Common myeloid progenitor, CD34-positive (primary cell): ENCODE measurements at regions not wholly inside any gene's neighbourhood (a gene's known extent, or its start where the extent isn't known, plus 50 kb on each side); places are given as distances from the start of the nearest gene placed in this dataset.

Source experiments
- CTCF ChIA-PET: fragments of 350-600 bp; sonication (Branson Sonifier 250); formaldehyde crosslinking; loops from one replicate; lab custom pipeline; 2021; ENCODE audit warnings: antibody characterized with exemption; lab: Charles Lee
- POLR2A ChIA-PET: fragments of 350-600 bp; sonication (Branson Sonifier 250); formaldehyde crosslinking; loops from one replicate; lab custom pipeline; 2021; ENCODE audit warnings: antibody characterized with exemption; lab: Charles Lee
- DNase-seq, 3 donors: peaks; one replicate each; pipeline versions ENCODE4 v3.0.0 to v3.0.0-alpha.2; 2013
- H3K27ac ChIP-seq, 2 experiments: 1 replicate in 1 of 2; 2 replicates in 1 of 2; pipeline ENCODE4 v1.7.0; 2013; ENCODE audit warnings: inconsistent platforms in 2 of 2, low read length in 2 of 2, mild to moderate bottlenecking in 2 of 2, low read depth in 1 of 2, moderate library complexity in 1 of 2; ENCODE audit not compliant: severe bottlenecking in 2 of 2, insufficient read depth in 1 of 2, poor library complexity in 1 of 2
- H3K27me3 ChIP-seq, 5 experiments: replicated peaks in 2 of 5; 1 replicate in 3 of 5; 2 replicates in 2 of 5; pipeline versions ENCODE4 v1.6.1 to v1.7.0; 2013; ENCODE audit warnings: low read length in 4 of 5, mild to moderate bottlenecking in 2 of 5, moderate library complexity in 2 of 5, inconsistent platforms in 1 of 5; ENCODE audit not compliant: insufficient read depth in 5 of 5, control insufficient read depth in 4 of 5
- H3K36me3 ChIP-seq, 4 experiments: 1 replicate in 2 of 4; 2 replicates in 2 of 4; pipeline versions ENCODE4 v1.6.1 to v1.7.0; 2013; ENCODE audit warnings: low read length in 3 of 4, control low read depth in 1 of 4, mild to moderate bottlenecking in 1 of 4; ENCODE audit not compliant: control insufficient read depth in 4 of 4, insufficient read depth in 4 of 4
- H3K4me1 ChIP-seq, 4 experiments: 1 replicate in 3 of 4; 2 replicates in 1 of 4; pipeline versions ENCODE4 v1.6.1 to v1.7.1; 2013; ENCODE audit warnings: low read length in 3 of 4, mild to moderate bottlenecking in 3 of 4, control low read depth in 1 of 4, inconsistent platforms in 1 of 4, moderate library complexity in 1 of 4; ENCODE audit not compliant: control insufficient read depth in 4 of 4, insufficient read depth in 4 of 4; ENCODE audit errors: control extremely low read depth in 1 of 4
- H3K4me3 ChIP-seq, 7 experiments: 1 replicate in 4 of 7; 2 replicates in 3 of 7; pipeline versions ENCODE4 v1.5.1 to v1.7.0; 2013; ENCODE audit warnings: mild to moderate bottlenecking in 7 of 7, low read length in 6 of 7, moderate library complexity in 6 of 7, inconsistent platforms in 2 of 7, low read depth in 2 of 7, control low read depth in 1 of 7; ENCODE audit not compliant: insufficient read depth in 4 of 7, control insufficient read depth in 1 of 7; ENCODE audit errors: extremely low read depth in 1 of 7
- H3K9me3 ChIP-seq, 5 experiments: 1 replicate in 4 of 5; 2 replicates in 1 of 5; pipeline versions ENCODE4 v1.6.1 to v1.7.1; 2013; ENCODE audit warnings: low read length in 4 of 5, mild to moderate bottlenecking in 2 of 5, inconsistent platforms in 1 of 5, low read depth in 1 of 5, moderate library complexity in 1 of 5; ENCODE audit not compliant: control insufficient read depth in 4 of 5, insufficient read depth in 2 of 5; ENCODE audit errors: control extremely low read depth in 1 of 5
- WGBS: methylation state at CpG from one replicate; pipeline ENCODE4 v1.1.5; 2013; ENCODE audit not compliant: insufficient coverage; 5-methylcytosine and 5-hydroxymethylcytosine counted together

DNA sequence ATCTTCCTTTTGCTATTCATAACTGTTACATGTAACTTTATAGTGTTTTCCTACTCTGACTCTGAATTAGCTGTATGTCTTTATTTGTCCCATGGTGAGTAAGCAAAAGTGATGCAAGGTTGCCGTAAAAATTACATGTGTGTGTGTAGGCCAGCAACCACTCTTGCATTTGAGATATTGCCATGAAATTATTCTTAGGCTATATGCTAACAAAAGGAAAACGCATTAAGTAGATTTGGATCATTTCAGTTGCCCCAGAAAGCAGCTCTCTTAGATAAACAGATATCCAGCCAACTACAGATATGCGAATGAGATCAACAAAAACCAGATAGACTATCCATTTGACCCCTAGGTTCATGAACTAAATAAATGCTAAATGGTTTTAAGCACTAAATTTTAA is 73.6 kb downstream of the CYLC2 start:
- Histone ChIP-seq H3K9me3 (no peaks in the 10 kb centered on the region), H3K27me3 (no peaks in the 10 kb centered on the region), H3K4me1 (no peaks in the 10 kb centered on the region), H3K36me3 (no peaks in the 10 kb centered on the region), H3K27ac (no peak overlapping the region), H3K4me3 (no peak overlapping the region)
- ChIA-PET POLR2A (no interaction called here), CTCF (no interaction called here)
- no peak for DNase-seq
- 80% methylated on average over 1 of the region's 3 CpGs for WGBS

DNA sequence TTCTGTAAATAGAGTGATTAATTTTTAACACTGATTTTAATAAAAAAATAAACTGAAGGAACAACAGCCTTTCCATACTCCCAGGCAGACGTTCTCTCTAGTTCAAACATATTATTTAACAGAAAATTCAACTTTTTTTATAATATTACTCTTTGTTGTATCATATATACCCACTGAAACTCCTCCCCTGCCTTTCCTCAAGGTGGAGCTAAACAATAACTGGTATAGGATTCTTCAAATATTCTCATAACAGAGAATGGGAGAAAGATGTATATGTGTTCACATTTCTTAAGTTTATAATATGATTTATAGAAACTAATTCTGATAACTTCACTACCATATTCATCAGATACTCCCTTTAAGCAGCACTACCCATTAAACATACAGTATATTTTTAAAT is 83.4 kb downstream of the CYLC2 start:
- ChIA-PET POLR2A (no interaction called here), CTCF (no interaction called here)
- no peaks in the 10 kb centered on the region for H3K36me3 ChIP-seq
- WGBS, result no CpG with 5 or more reads among the region's 1 CpG
- H3K4me3 ChIP-seq, result no peak overlapping the region
- H3K27me3 ChIP-seq, result no peaks in the 10 kb centered on the region
- no peak for DNase-seq
- H3K9me3 ChIP-seq, result no peaks in the 10 kb centered on the region
- no peaks in the 10 kb centered on the region for H3K4me1 ChIP-seq
- no peak overlapping the region for H3K27ac ChIP-seq

DNA sequence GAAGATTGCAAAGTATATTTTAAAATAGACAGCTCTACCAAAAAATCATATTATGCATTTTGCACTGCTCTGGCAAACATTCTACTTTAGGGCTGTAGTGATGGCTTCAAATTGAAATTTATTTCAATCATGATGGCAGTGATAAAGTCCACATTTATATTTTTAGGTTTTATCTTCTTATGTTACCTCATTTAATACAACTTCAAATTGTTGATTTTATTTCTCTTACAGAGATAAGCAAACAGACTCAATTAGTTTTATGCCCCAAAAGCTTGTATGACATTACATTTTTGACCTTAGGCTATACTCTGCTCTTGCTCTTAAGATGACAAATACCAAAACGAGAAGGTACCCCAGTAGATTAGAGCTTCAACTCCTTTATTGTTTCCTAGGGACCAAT is 87.4 kb downstream of the CYLC2 start:
- no peaks in the 10 kb centered on the region for H3K4me1 ChIP-seq
- no peaks in the 10 kb centered on the region for H3K27me3 ChIP-seq
- CTCF ChIA-PET, result no interaction called here
- no peak overlapping the region for H3K27ac ChIP-seq
- H3K36me3 ChIP-seq, result no peaks in the 10 kb centered on the region
- H3K9me3 ChIP-seq, result no peaks in the 10 kb centered on the region
- no peak overlapping the region for H3K4me3 ChIP-seq
- WGBS, result no CpG with 5 or more reads among the region's 1 CpG
- DNase-seq, result no peak
- POLR2A ChIA-PET, result no interaction called here

DNA sequence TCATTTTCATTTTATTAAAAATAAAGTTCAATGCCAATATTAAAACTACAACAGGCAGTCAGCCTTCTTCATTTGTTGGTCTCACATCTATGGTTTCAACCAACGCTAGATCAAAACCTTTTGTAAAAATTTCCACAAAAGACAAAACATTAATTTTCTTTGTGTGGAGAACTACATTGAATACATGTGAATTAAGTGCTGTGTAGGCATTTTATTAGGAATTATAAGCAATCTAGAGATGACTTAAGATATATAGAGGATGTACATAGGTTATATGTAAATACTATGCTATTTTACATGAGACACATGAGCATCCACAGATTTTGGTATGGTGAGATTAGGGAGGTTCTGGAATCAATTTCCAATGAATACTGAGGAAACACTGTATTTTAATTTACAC is 94.2 kb downstream of the CYLC2 start:
- POLR2A ChIA-PET, result no interaction called here

DNA sequence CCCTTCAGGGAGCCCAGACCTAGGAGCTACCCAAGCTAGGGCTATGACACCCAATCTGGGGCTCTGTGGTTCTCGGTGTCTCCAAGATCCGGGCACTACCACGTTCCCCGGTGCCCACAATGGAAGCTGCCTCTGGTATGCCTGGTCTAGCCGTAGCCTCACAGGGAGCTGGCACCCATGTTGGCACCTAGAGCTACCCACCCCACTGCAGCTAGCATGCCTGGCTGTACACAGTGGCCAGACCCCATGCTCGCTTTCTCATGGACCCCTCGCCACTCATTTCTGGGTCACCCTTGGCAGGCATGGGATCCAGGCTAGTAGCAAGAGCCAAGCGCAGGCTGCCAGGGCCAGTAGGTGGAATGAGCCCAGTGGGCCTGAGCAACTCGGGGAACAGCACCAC is 109.0 kb downstream of the CYLC2 start:
- no peak for DNase-seq
- H3K27ac ChIP-seq, result no peak overlapping the region
- no peaks in the 10 kb centered on the region for H3K4me1 ChIP-seq
- POLR2A ChIA-PET, result no interaction called here
- peaks cover 0 to 2% (median 0%) of the 10 kb centered on the region in 5 experiments for H3K9me3 ChIP-seq
- CTCF ChIA-PET, result no interaction called here
- H3K27me3 ChIP-seq, result no peaks in the 10 kb centered on the region
- no peaks in the 10 kb centered on the region for H3K36me3 ChIP-seq
- H3K4me3 ChIP-seq, result no peak overlapping the region
- WGBS, result 98% methylated on average over 8 of the region's 9 CpGs

More for the DNA sequence above, 94.2 kb downstream of the CYLC2 start:
- CTCF ChIA-PET, result no interaction called here
- Histone ChIP-seq H3K36me3 (no peaks in the 10 kb centered on the region), H3K4me3 (no peak overlapping the region), H3K4me1 (no peaks in the 10 kb centered on the region), H3K9me3 (no peaks in the 10 kb centered on the region), H3K27ac (no peak overlapping the region), H3K27me3 (no peaks in the 10 kb centered on the region)
- DNase-seq, result no peak
- no CpG with 5 or more reads among the region's 1 CpG for WGBS

DNA sequence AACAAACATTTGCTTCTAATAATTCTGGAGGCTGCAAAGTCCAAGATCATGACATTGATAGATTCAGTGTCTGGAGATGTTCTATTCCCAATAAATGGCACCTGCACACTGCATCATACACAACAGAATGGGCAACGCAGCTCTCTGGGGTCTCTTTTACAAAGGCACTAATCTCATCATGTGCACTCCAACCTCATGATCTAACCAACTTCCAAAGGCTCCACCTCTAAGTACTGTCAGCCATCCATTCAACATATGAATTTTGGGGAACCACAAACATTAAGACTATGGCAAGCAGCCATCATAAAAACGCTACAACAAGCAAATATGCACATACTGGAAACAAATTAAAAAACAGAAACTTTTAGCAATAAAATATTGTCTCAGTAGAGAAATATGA is 121.1 kb downstream of the CYLC2 start:
- 82% methylated on average over 1 of the region's 2 CpGs for whole genome bisulfite sequencing
- H3K4me3 ChIP-seq, result no peak overlapping the region
- no peaks in the 10 kb centered on the region for H3K9me3 ChIP-seq
- ChIA-PET CTCF (no interaction called here), POLR2A (no interaction called here)
- H3K27ac ChIP-seq, result no peak overlapping the region
- no peaks in the 10 kb centered on the region for H3K36me3 ChIP-seq
- no peaks in the 10 kb centered on the region for H3K27me3 ChIP-seq
- DNase-seq, result no peak
- H3K4me1 ChIP-seq, result no peaks in the 10 kb centered on the region

DNA sequence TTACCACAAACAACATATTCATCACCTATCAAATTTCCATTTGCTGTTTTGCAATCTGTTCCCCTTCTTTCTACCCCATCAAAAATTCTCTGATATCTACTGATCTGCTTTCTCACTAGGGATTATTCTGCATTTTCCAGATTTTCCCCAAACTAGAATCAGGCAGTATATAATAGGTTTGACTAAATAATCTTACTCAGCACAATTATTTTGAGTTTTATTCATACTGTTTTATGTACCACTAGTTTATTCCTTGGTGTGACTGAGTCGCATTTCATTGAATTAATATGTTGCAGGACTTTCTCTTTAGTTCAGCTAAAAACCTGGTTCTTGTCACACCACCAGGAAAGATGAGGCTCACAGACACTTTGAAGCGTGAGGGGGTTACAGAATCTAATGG is 131.4 kb downstream of the CYLC2 start:
- CTCF ChIA-PET, result no interaction called here
- no peak overlapping the region for H3K4me3 ChIP-seq
- H3K27me3 ChIP-seq, result no peaks in the 10 kb centered on the region
- no peaks in the 10 kb centered on the region for H3K36me3 ChIP-seq
- DNase-seq, result no peak
- WGBS, result 100% methylated on average over 1 of the region's 2 CpGs
- peaks cover 0 to 12% (median 4%) of the 10 kb centered on the region in 5 experiments for H3K9me3 ChIP-seq
- POLR2A ChIA-PET, result no interaction called here
- no peaks in the 10 kb centered on the region for H3K4me1 ChIP-seq
- H3K27ac ChIP-seq, result no peak overlapping the region
